WTC11 (cell line): ENCODE measurements at regions not wholly inside any gene's neighbourhood (a gene's known extent, or its start where the extent isn't known, plus 50 kb on each side); places are given as distances from the start of the nearest gene placed in this dataset.

Experiments used
- ATF2 ChIP-seq: sonication (generic); formaldehyde crosslinking; IDR thresholded peaks from 2 replicates; pipeline ENCODE4 v1.8.1; 2022; ENCODE audit warnings: low read depth, missing genetic modification reagents, borderline replicate concordance
- CREM ChIP-seq: sonication (generic); formaldehyde crosslinking; IDR thresholded peaks from 2 replicates; pipeline ENCODE4 v1.8.1; 2022; ENCODE audit warnings: mild to moderate bottlenecking, missing genetic modification reagents, moderate library complexity
- CTCF ChIP-seq: fragments of 200-600 bp; IDR thresholded peaks from 2 replicates; pipeline ENCODE4 v1.8.0; 2022; ENCODE audit warnings: antibody characterized with exemption
- ESRRA ChIP-seq: sonication (generic); formaldehyde crosslinking; IDR thresholded peaks from 2 replicates; pipeline ENCODE4 v1.8.1; 2022; ENCODE audit warnings: mild to moderate bottlenecking, missing genetic modification reagents, borderline replicate concordance
- MXD4 ChIP-seq: fragments of 250-450 bp; sonication (Bioruptor Pico); IDR thresholded peaks from 2 replicates; pipeline ENCODE4 v1.8.0; 2021; ENCODE audit warnings: mild to moderate bottlenecking, moderate library complexity, borderline replicate concordance
- NR2C2 ChIP-seq: sonication (generic); formaldehyde crosslinking; IDR thresholded peaks from 2 replicates; pipeline ENCODE4 v1.8.0; 2022; ENCODE audit warnings: mild to moderate bottlenecking, missing genetic modification reagents
- NR3C1 ChIP-seq: sonication (generic); formaldehyde crosslinking; conservative IDR thresholded peaks from 2 replicates; pipeline ENCODE4 v1.8.1; 2023; ENCODE audit warnings: low read depth, mild to moderate bottlenecking, missing genetic modification reagents
- ZMAT4 ChIP-seq: fragments of 250-450 bp; sonication (Bioruptor Pico); IDR thresholded peaks from 2 replicates; pipeline ENCODE4 v1.9.0; 2021; ENCODE audit warnings: mild to moderate bottlenecking
- ZNF121 ChIP-seq: sonication (generic); formaldehyde crosslinking; IDR thresholded peaks from 2 replicates; pipeline ENCODE4 v1.8.0; 2023; ENCODE audit warnings: missing genetic modification reagents
- TF ChIP-seq, protein P1 (sequence below): sonication (generic); formaldehyde crosslinking; IDR thresholded peaks from 2 replicates; pipeline ENCODE4 v1.8.0; 2022; ENCODE audit warnings: mild to moderate bottlenecking, missing genetic modification reagents
- TF ChIP-seq, protein P2 (sequence below): sonication (generic); formaldehyde crosslinking; IDR thresholded peaks from 2 replicates; pipeline ENCODE4 v1.8.0; 2022; ENCODE audit warnings: mild to moderate bottlenecking, missing genetic modification reagents

DNA sequence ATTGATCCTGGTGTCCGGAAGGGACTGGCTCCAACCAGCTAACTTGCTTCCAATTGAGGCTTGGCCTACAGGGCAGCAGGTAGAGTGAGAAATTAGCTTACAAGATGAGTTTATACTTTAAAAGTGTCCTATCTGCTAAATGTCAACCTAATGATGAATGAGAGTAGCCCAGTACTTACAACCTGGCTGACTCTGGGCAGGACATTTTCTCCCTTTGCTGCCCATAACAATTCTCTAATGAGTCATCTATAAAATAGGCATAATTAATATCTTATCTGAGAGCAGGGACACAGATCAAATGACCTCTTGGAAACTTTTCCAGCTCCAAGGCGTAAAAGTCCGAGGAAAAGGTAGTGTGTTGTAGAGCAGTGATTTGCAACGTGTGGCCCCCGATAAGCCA is 398.4 kb upstream of the BOD1L1 start:
- TF ChIP-seq, protein P1, sequence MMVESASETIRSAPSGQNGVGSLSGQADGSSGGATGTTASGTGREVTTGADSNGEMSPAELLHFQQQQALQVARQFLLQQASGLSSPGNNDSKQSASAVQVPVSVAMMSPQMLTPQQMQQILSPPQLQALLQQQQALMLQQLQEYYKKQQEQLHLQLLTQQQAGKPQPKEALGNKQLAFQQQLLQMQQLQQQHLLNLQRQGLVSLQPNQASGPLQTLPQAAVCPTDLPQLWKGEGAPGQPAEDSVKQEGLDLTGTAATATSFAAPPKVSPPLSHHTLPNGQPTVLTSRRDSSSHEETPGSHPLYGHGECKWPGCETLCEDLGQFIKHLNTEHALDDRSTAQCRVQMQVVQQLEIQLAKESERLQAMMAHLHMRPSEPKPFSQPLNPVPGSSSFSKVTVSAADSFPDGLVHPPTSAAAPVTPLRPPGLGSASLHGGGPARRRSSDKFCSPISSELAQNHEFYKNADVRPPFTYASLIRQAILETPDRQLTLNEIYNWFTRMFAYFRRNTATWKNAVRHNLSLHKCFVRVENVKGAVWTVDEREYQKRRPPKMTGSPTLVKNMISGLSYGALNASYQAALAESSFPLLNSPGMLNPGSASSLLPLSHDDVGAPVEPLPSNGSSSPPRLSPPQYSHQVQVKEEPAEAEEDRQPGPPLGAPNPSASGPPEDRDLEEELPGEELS, result no peak
- TF ChIP-seq CREM (CRISPR knock-in tag), result no peak
- TF ChIP-seq, protein P2, sequence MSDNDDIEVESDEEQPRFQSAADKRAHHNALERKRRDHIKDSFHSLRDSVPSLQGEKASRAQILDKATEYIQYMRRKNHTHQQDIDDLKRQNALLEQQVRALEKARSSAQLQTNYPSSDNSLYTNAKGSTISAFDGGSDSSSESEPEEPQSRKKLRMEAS (CRISPR knock-in tag), result no peak
- TF ChIP-seq MXD4 (CRISPR knock-in tag), result no peak
- TF ChIP-seq NR3C1, result no peak
- no peak for TF ChIP-seq CTCF
- TF ChIP-seq NR2C2 (CRISPR knock-in tag), result no peak
- TF ChIP-seq ATF2 (CRISPR knock-in tag), result no peak
- no peak for TF ChIP-seq ZMAT4
- no peak for TF ChIP-seq ESRRA (CRISPR knock-in tag)
- no peak for TF ChIP-seq ZNF121 (CRISPR knock-in tag)
